ENCODE measurements at regions not wholly inside any gene's neighbourhood (a gene's known extent, or its start where the extent isn't known, plus 50 kb on each side); places are given as distances from the start of the nearest gene placed in this dataset.

GRCh38 chr4:81854406-81854805, 382.7 kb upstream of the RASGEF1B start:
- no peak overlapping the region for H4K91ac ChIP-seq (replicated peaks; ENCODE audit: insufficient read length, low read length)
- no peaks in the 10 kb centered on the region for H3K79me2 ChIP-seq (ENCODE audit: control insufficient read depth in 1 of 2, insufficient read depth in 2 of 2, low read length in 2 of 2)
- H3K4me1 ChIP-seq (replicated peaks in 1 of 4; ENCODE audit: control insufficient read depth in 3 of 4, insufficient read depth in 4 of 4, low read length in 3 of 4), result no peaks in the 10 kb centered on the region
- POLR2A ChIA-PET (ENCODE audit: partially characterized antibody), result no interaction called here
- no peaks in the 10 kb centered on the region for H3K36me3 ChIP-seq (ENCODE audit: control insufficient read depth in 2 of 4, insufficient read depth in 4 of 4, low read length in 3 of 4)
- CTCF ChIA-PET (ENCODE audit: partially characterized antibody), result interaction anchor here (5.5 kb wide), 1 partner anchor 10 kb away, joined by 35 read pairs; no protein-coding TSS in a partner anchor
- no peak overlapping the region for H2AFZ ChIP-seq (ENCODE audit: low read length)
- H3K27ac ChIP-seq (ENCODE audit: low read depth, low read length), result no peak overlapping the region
- H3K14ac ChIP-seq (ENCODE audit: insufficient read length), result no peak overlapping the region
- no peak overlapping the region for H2AK5ac ChIP-seq (ENCODE audit: low read depth, low read length)
- H2BK15ac ChIP-seq (ENCODE audit: low read length), result no peak overlapping the region
- no peak overlapping the region for H3K4ac ChIP-seq (replicated peaks; ENCODE audit: insufficient read length, low read depth, low read length)
- no peak for FAIRE-seq
- no peak for DNase-seq (ENCODE audit: low read depth in 1 of 2, low spot score in 2 of 2)
- H3K23ac ChIP-seq (ENCODE audit: insufficient read length), result no peak overlapping the region
- H4K8ac ChIP-seq (ENCODE audit: extremely low read depth, insufficient read depth, low read length), result no peak overlapping the region
- H3K9ac ChIP-seq (replicated peaks in 1 of 4; ENCODE audit: extremely low read depth in 1 of 4, low read depth in 3 of 4, low read length in 3 of 4), result no peak overlapping the region
- H3K56ac ChIP-seq (replicated peaks; ENCODE audit: insufficient read length, low read depth, low read length), result no peak overlapping the region
- H3K4me3 ChIP-seq (ENCODE audit: extremely low read depth in 1 of 4, insufficient read depth in 2 of 4, low read depth in 3 of 4, low read length in 4 of 4), result no peak overlapping the region
- no peaks in the 10 kb centered on the region for H4K20me1 ChIP-seq (replicated peaks in 1 of 2; ENCODE audit: control insufficient read depth in 1 of 2, insufficient read depth in 2 of 2, low read length in 2 of 2)
- H3K79me1 ChIP-seq (ENCODE audit: low read depth, low read length), result no peaks in the 10 kb centered on the region
- H2BK20ac ChIP-seq (ENCODE audit: low read length), result no peak overlapping the region
- H3K23me2 ChIP-seq (ENCODE audit: low read depth, low read length), result no peaks in the 10 kb centered on the region
- no peak overlapping the region for H2BK5ac ChIP-seq (ENCODE audit: low read depth, low read length)
- H3K18ac ChIP-seq (ENCODE audit: extremely low read depth, low read length), result no peak overlapping the region
- peaks cover 17 to 24% of the 10 kb centered on the region in 2 experiments for H3K9me3 ChIP-seq (ENCODE audit: insufficient read depth in 2 of 2, low read depth in 1 of 2, low read length in 1 of 2)
- 100% methylated on average over 1 of the region's 1 CpG; no CpG with 5 or more reads in 1 of the 2 experiments for WGBS, 2 experiments (ENCODE audit: extremely low coverage in 1 of 2, insufficient coverage in 1 of 2, insufficient read length in 1 of 2, insufficient replicate concordance in 2 of 2, low coverage in 1 of 2, low lambda C conversion rate in 2 of 2, missing lambda C conversion rate in 1 of 2)
- no peak overlapping the region for H2BK12ac ChIP-seq (ENCODE audit: low read depth, low read length)
- no peak overlapping the region for H3K4me2 ChIP-seq (ENCODE audit: insufficient read depth in 1 of 2, low read depth in 2 of 2, low read length in 2 of 2)
- H2BK120ac ChIP-seq (replicated peaks; ENCODE audit: low read depth, low read length), result no peak overlapping the region
- H3K27me3 ChIP-seq (replicated peaks in 1 of 4; ENCODE audit: control insufficient read depth in 3 of 4, extremely low read depth in 1 of 4, insufficient read depth in 3 of 4, low read length in 3 of 4), result no peaks in the 10 kb centered on the region
- no peak for TF ChIP-seq CREB1 (IDR thresholded peaks at IDR 0.05)
- no peak for TF ChIP-seq KDM1A (IDR thresholded peaks at IDR 0.05; ENCODE audit: borderline replicate concordance, low read length)
- no peak for TF ChIP-seq HDAC2 (IDR thresholded peaks at IDR 0.05; ENCODE audit: borderline replicate concordance in 1 of 2, low read depth in 2 of 2, low read length in 2 of 2)
- TF ChIP-seq, protein P1, sequence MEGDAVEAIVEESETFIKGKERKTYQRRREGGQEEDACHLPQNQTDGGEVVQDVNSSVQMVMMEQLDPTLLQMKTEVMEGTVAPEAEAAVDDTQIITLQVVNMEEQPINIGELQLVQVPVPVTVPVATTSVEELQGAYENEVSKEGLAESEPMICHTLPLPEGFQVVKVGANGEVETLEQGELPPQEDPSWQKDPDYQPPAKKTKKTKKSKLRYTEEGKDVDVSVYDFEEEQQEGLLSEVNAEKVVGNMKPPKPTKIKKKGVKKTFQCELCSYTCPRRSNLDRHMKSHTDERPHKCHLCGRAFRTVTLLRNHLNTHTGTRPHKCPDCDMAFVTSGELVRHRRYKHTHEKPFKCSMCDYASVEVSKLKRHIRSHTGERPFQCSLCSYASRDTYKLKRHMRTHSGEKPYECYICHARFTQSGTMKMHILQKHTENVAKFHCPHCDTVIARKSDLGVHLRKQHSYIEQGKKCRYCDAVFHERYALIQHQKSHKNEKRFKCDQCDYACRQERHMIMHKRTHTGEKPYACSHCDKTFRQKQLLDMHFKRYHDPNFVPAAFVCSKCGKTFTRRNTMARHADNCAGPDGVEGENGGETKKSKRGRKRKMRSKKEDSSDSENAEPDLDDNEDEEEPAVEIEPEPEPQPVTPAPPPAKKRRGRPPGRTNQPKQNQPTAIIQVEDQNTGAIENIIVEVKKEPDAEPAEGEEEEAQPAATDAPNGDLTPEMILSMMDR (IDR thresholded peaks at IDR 0.05; ENCODE audit: control extremely low read depth in 1 of 3, insufficient read depth in 1 of 3, low read depth in 1 of 3, low read length in 3 of 3), result no peak
- TF ChIP-seq EGR1 (IDR thresholded peaks at IDR 0.05; ENCODE audit: borderline replicate concordance, low read depth, low read length), result no peak
- TF ChIP-seq RBBP5 (IDR thresholded peaks at IDR 0.05; ENCODE audit: borderline replicate concordance, low read depth, low read length), result no peak
- no peak for TF ChIP-seq CEBPB (IDR thresholded peaks at IDR 0.05; ENCODE audit: low read depth, low read length)
- TF ChIP-seq POLR2A (IDR thresholded peaks at IDR 0.05; ENCODE audit: control extremely low read depth in 1 of 2, low read depth in 2 of 2, low read length in 2 of 2), result no peak
- no peak for TF ChIP-seq TCF12 (IDR thresholded peaks at IDR 0.05; ENCODE audit: low read depth, low read length)
- TF ChIP-seq CHD1 (IDR thresholded peaks at IDR 0.05; ENCODE audit: low read depth, low read length), result no peak
- TF ChIP-seq EZH2 (IDR thresholded peaks at IDR 0.05; ENCODE audit: low read depth, low read length, severe bottlenecking), result no peak
- TF ChIP-seq MAFK (IDR thresholded peaks at IDR 0.05; ENCODE audit: low read depth, low read length), result no peak
- no peak for TF ChIP-seq SRF (IDR thresholded peaks at IDR 0.05; ENCODE audit: low read depth, low read length)
- H4K5ac ChIP-seq (ENCODE audit: insufficient read length, low read depth, low read length), result no peak overlapping the region

All from H1 (cell line).